ENCODE measurements at regions not wholly inside any gene's neighbourhood (a gene's known extent, or its start where the extent isn't known, plus 50 kb on each side); places are given as distances from the start of the nearest gene placed in this dataset.
"Not testable (repeated sequence)": the region's sequence is repeated elsewhere in the genome, so short reads cannot be mapped to it uniquely, and the experiment has no call there.

DNA sequence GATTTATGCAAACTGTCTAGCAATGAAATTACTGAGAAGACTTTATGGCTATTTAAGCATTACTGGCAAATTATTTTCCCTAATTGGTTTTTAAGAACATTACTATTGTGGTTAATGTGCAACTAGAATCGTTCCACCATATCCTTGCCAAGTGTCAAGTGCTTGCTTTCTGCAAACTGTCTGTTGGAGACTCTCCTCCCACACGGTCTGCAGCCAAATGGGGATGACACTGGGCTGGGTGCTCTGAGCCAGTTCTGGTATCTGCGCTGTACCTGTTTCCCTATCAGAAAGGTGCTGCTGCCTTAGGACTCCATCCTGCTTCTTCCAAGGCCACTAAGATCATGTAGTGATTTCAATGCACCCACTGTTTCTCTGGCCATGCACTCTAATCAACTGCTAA, 110.4 kb downstream of the RAMP3 start:
- no peak for DNase-seq

DNA sequence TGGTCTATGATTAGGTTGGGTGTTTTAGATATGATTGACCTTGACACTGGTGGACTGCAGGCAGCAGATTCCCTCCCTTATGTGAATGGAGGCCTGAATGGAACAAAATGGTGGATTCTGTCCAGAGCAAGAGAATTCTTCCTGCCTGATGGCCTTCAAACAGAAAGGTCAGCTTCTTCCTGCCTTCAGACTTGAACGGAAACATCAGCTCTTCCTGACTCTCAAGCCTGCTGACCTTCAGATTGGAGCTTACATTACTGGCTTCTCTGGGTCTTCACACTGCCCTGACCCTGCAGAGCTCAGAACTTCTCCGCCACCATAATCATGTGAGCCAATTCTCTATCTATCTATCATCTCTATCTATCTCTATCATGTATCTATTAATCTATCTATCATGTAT, 111.6 kb downstream of the RAMP3 start:
- DNase-seq = no peak

DNA sequence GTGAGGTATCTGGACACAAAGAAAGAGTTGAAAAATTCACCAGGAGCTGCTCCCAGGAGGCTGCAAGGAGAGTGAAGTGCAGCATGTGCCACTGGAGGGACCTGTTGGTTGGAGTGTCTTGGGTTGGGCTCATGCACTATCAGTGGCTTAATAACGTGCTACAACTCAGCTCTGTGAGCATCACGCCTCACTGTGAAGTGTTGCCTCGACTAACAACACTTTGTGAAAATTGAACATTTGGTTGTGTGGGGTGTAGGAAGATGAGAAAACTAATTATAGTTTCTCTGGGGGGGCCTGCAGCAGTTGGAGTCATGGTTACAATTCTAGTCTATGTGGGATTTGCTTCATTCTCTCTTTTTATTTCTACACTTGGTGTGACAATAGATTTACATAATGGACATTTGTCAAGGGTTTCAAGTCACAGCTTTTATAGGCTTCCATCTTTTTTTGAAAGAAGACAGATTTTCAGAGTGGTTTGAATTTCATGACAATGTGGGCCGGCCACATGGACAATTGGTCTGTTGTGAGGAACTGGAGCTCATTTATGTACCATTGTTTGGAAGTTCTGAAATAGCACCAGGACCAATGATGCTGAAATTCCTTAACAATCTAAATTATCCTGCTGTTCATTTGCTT, 121.3 kb downstream of the RAMP3 start:
- DNase-seq = no peak

DNA sequence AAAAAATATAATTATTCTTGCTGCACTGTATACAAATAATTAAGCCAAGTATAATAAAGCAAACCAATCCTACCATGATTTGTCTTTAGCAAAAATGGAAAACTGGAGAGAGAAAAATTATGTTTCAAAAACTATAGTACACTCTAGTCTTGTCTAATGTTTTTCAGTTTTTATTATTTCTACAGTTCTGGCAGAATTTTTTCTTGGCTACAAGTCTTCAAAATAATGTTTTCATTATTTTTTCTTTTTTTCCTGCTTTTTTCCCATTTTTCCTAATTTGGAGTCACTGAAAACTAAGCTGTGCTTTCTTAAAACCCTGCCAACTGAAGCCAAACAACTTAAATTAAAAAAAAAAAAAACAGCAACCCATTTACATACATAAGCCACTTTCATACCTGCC, 132.0 kb downstream of the RAMP3 start:
- DNase-seq = not testable (repeated sequence)

DNA sequence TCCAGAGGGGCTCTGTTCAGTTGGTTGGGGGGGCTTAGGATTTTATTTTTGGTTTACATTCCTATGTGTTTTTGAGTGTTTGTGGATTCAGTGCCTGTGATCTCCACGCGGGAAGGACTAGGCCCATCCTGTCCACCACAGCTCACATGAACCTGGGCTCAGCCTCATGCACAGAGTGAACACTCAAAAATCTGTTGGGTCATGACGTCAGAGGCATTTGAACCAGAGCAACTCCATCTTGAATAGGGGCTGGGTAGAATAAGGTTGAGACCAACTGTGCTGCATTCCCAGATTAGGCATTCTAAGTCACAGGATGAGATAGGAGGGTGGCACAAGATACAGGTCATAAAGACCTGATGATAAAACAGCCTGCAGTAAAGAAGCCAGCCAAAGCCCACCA, 133.3 kb downstream of the RAMP3 start:
- DNase-seq = no peak

DNA sequence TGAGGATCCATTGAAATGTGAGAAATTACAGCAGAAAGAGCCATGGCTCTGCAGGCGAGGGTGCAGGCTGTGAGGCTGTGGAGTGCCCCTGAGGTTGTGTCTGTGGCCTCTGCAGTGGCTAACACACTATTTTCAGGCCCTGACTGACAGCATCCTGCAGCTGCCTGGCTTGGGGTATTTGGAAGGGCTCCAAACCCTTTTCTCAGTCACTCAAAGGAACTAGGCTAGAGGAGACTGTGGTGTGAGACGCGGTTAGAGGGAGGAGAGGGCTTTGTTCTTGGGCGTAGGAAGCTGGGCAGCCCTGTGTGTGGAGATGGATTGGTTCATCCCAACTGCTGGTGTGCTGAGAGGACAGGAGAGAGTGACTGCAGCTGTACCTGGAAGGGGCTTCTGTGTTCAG, 134.9 kb downstream of the RAMP3 start:
- no peak for DNase-seq

DNA sequence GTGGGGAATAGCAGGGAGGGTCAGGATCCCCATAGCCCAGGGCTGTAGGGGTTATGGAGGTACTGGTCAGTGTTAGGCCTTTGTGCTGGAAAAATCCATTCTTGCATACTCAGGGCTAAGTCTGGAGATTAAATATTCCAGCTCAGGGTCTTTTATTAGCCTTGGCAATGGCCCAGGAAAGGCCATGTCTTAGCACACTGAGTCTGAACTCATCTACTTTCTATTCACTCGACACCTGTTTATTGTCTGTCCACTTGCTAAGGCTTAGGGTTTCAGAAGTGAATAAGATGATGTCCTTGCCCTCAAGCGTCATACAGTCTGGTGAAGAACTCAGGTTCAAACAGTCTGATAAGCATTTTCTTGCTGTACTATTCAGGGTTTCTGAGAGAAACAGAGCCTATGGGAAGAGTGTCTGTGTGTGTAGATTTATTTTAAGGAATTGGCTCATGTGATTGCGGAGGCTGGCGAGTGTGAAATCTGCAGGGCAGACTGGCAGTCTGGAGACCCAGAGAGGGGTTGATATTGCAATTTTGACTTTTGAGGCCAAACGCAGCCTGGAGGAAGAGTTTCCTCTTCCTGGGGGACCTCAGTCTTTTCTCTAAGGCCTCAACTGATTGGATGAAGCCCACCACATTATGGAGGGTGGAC, 135.8 kb downstream of the RAMP3 start:
- no peak for DNase-seq

DNA sequence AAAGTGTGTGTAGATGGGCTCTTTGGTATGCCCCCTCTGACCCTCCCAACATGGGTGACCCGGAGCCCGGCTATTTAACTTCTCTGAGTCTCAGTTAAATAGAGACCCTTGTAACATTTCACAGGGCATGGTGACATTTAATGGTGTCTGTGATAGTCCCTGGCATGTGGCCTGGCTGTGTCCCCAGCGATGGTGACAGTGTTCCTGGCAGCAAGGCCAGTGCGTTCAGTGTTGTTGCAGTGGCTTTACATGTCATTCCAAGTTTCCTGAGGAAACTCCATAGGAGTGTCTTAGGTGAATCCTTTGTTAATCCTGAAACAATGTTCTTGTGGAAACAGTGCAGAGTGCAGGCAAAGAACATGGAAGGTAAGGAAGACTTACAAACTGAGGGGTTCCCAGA, 137.0 kb downstream of the RAMP3 start:
- no peak for DNase-seq

- DNase-seq = no peak
Observed at GRCh38 chr7:45295222-45295621, 137.6 kb downstream of the RAMP3 start.

- DNase-seq = no peak
Observed at GRCh38 chr7:45296748-45297147, 139.2 kb downstream of the RAMP3 start.

DNA sequence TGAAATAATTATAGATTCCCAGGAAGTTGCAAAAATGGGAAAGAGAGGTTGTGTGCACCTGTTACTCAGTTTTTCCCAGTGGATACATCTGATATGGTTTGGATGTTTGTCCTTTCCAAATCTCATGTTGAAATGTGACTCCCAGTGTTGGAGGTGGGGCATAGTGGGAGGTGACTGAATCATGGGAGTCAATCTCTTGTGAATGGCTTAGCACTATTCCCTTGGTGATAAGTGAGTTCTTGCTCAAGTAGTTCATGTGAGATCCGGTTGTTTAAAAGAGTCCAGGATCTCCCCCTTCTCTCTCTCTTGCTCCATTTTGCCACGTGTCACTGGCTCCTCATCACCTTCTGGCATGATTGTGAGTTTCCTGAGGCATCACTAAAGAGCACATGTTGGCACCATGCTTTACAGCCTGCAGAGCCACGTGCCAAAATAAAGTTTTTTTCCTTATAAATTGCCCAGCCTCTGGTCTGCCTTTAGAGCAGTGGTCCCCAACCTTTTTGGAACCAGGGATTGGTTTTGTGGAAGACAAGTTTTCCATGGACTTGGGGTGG, 149.2 kb downstream of the RAMP3 start:
- no peak for DNase-seq

- no peak for DNase-seq
Observed at GRCh38 chr7:45311597-45311996, 154.0 kb downstream of the RAMP3 start.

DNA sequence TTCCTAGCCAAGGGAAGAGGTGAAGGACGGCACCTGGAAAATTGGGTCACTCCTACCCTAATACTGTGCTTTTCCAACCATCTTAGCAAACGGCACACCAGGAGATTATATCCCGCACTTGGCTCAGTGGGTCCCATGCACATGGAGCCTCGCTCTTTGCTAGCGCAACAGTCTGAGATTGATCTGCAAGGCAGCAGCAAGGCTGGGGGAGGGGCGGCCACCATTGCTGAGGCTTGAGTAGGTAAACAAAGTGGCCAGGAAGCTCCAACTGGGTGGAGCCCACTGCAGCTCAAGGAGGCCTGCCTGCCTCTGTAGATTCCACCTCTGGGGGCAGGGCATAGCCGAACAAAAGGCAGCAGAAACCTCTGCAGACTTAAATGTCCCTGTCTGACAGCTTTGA, 157.9 kb downstream of the RAMP3 start:
- not testable (repeated sequence) for DNase-seq

- DNase-seq = no peak
Observed at GRCh38 chr7:45324683-45325237, 167.2 kb downstream of the RAMP3 start.

- DNase-seq = no peak
Observed at GRCh38 chr7:45325378-45325777, 167.8 kb downstream of the RAMP3 start.

DNA sequence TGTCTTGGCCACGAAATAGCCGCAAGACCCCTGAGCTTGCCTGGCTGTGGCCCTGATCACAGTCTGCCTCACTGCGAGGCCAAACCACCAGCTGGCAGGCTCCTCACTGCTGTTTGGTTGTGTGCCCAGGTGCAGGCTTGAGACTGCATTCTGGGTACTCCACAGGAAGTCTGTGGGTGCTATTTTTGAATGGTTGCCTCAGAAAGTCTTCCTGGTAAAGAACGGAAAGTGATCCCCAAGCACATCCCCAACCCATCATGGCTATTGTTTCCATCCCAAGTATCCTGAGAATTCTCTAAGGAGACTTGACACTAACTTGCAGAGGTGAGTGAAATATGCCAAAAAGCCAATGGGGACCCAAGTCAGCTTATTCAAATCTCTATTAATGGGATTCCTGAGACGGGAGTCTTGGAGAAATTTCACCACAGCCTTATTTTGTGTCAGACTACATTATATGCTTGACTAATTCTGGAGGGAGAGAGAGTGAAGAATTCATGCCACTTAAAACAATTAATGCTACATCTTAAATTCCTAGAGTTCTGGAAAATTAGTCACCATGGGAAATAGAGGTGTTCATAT, 170.9 kb downstream of the RAMP3 start:
- DNase-seq = peak; percentile 58

GRCh38 chr7:45331563-45331962, 174.0 kb downstream of the RAMP3 start:
- DNase-seq = no peak

DNA sequence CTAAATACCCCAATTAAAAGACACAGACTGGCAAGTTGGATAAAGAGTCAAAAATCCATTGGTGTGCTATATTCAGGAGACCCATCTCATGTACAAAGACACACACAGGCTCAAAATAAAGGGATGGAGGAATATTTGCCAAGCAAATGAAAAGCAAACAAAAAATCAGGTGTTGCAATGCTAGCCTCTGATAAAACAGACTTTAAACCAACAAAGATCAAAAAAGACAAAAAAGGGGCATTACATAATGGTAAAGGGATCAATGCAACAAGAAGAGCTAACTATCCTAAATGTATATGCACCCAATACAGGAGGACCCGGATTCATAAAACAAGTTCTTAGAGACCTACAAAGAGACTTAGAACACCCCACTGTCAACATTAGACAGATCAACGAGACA, 177.4 kb downstream of the RAMP3 start:
- DNase-seq = not testable (repeated sequence)

DNA sequence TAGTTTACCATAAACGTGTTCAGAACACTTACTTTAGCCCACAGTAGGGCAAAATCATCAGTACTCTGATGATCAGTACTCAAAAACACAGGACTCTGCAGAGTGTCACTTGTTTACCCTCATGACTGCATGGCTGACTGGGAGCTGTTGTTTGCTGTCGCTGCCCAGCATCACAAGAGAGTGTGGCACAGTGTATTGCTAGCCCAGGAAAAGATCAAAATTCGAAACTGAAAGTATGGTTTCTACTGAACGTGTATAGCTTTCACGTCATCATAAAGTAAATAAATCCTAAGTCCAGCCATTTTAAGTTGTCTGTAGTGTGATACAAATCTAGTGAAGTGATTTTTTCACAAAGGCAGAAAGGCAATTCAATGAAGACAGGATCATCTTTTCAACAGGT, 184.6 kb downstream of the RAMP3 start:
- DNase-seq = no peak

DNA sequence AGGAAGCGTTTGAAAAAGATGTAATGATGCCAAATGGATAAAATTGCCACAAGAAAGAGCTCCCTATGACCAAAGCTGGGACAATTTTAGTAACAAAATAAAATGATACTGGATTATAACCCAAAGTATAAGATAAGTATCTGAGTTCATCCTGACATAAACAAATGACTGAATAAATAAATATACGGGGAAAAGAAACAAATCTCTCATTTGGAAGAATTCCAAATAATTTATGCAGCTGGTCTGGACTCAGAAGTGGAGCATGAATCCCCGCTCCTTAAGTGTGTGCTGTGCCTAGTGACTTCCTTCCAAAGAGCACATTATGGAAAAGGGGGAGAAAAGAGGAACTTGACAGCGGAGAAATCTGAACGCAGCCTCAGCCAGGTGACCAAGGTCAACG, 186.2 kb downstream of the RAMP3 start:
- no peak for DNase-seq

DNA sequence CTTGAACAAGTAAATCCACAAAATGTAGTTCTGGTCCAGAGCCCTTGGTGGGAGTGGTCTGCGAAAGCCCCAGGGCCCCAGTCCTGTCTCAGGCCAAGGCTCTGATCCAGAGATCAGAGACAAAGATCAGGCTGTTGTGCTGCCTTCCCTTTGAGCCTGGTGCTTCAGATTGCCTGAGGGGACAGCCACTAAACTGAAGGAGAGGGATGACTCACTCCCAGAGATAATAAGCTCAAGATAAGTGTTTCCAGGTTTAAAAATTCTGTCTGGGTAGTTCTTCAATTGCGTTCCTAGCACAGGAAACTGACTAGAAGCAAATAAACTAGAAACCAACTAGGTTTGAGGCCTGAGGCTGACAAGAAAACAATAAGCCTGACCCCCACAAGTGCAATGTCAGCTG, 190.2 kb downstream of the RAMP3 start:
- no peak for DNase-seq

GRCh38 chr7:45349090-45349489, 191.5 kb downstream of the RAMP3 start:
- DNase-seq = no peak

DNA sequence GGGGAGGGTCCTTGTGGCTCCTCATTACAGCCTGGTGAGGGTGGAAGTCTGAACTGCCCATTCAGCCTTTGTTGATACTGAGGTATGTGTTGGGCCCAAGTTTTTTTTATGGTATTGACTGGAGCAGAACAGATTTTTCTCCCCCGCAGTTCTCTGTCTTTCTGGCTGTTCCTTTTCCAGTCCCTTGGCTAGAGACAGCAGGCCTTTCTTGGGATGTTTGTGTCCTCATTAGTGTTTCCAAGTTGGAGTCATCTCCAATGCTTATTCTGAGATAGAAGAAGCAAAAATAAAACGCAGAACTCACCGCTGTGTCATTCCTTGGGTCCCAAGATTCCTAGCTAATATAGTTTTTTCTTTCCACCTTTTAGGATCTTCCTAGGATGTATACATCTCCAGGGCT, 193.3 kb downstream of the RAMP3 start:
- no peak for DNase-seq

DNA sequence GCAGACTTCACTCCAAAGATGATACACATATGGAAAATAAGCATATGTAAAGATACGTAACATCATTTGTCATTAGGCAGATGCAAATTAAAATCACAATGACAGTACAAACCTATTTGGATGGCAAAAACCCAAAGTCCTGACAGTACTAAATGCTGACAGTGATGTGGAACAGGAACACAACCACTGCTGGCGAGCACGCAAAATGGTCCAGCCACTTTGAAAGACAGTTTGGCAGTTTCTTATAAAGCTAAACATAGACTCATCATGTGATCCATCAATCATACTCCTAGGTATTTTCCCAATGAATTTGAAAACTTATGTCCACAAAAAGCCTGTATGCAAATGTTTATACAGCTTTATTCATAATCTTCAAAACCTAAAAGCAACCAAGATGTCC, 200.7 kb downstream of the RAMP3 start:
- DNase-seq = no peak
